ENCODE measurements at regions not wholly inside any gene's neighbourhood (a gene's known extent, or its start where the extent isn't known, plus 50 kb on each side); places are given as distances from the start of the nearest gene placed in this dataset.

DNA sequence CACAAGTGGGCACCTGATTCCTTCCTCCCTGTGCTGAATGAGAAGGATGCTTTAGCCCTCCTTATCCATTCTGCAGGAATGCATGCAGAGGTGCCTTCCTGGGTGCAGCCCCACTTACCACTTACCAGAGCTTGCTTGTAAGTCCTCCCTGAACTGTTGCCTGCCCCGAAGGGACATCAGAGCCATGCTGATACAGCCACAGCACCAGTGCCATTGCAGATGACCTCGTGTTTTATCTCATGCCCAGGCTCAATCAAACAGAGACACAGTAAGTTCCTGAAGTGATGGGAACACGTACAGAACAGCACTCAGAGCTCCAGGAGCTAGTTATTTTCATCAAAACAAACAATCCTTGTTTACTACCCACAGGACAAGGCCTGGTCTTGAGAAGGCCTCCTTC is 81.9 kb downstream of the ATP1A1 start:
- 77% methylated on average over 3 of the region's 3 CpGs for WGBS

DNA sequence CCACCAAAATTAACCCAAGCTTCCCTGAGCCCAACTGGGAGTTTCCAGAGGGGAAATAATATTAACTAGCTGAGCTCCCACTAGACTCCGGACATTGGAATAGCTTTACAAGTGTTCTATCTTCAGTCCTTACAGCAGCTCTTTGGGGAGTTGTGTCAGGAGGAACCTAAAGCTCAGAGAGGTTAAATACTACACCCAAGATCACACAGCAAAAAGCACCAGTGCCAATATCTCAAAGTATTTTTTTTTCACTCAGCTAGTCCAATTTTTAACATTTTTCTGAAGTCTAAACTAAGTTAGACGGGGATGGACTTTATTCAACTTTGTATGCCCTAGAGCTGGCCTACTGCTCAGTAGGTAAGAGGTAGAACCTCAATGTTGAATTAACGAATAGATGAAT is 82.5 kb downstream of the ATP1A1 start:
- Histone ChIP-seq H3K27me3 (peaks cover 0 to 2% (median 0%) of the 10 kb centered on the region in 4 donors), H3K27ac (replicated peaks in 1 of 4) (no peak overlapping the region)
- intact Hi-C loops (cut with DNase I), result no loop called here

More for the DNA sequence above, 81.9 kb downstream of the ATP1A1 start:
- no peaks in the 10 kb centered on the region for H3K36me3 ChIP-seq
- H3K9me3 ChIP-seq, result no peaks in the 10 kb centered on the region
- TF ChIP-seq, protein P1, sequence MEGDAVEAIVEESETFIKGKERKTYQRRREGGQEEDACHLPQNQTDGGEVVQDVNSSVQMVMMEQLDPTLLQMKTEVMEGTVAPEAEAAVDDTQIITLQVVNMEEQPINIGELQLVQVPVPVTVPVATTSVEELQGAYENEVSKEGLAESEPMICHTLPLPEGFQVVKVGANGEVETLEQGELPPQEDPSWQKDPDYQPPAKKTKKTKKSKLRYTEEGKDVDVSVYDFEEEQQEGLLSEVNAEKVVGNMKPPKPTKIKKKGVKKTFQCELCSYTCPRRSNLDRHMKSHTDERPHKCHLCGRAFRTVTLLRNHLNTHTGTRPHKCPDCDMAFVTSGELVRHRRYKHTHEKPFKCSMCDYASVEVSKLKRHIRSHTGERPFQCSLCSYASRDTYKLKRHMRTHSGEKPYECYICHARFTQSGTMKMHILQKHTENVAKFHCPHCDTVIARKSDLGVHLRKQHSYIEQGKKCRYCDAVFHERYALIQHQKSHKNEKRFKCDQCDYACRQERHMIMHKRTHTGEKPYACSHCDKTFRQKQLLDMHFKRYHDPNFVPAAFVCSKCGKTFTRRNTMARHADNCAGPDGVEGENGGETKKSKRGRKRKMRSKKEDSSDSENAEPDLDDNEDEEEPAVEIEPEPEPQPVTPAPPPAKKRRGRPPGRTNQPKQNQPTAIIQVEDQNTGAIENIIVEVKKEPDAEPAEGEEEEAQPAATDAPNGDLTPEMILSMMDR (IDR thresholded peaks at IDR 0.05), result no peak
- TF ChIP-seq POLR2AphosphoS5 (IDR thresholded peaks at IDR 0.05) (no peak), EP300 (IDR thresholded peaks at IDR 0.05) (no peak), POLR2A (IDR thresholded peaks at IDR 0.05; ENCODE audit: low read depth) (no peak)
- H3K4me1 ChIP-seq, result no peaks in the 10 kb centered on the region
- no peak overlapping the region for H3K27ac ChIP-seq (replicated peaks in 1 of 4)
- H3K4me3 ChIP-seq, result no peak overlapping the region
- no peak for DNase-seq (ENCODE audit: extremely low spot score)
- no peaks in the 10 kb centered on the region for H3K27me3 ChIP-seq
- intact Hi-C loops (cut with DNase I), result no loop called here

DNA sequence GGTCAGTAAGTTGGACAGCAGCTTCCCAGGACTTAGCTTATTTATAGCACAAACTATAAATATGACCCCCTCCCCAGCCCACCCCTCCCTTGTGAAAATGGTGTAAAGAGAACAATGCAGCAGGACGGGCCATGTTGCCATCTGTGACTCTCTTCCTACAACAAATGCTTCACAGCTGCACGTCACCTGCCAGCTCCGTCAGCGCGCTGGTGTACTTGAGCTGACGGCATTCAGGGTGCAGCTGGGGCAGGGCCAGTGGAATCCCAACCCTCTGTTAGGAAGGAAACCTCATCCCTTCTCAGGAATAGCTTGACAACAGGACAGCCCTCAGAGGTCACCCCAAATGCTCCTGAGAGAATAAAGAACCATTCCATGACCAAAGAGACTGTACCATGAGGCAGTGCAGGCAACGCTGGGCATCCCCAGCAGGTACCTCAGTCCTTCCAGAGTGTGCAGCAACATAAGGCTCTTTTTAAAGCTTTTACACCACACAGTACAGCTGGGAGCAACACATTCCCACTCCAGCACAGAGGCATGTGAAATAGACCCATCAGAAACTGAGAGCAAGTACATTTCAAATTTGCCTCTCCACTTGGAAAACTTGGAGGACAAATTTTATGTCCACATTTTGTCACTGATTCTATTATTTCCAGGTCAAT is 85.0 kb downstream of the ATP1A1 start:
- H3K27ac ChIP-seq (replicated peaks in 1 of 4), result no peak overlapping the region
- H3K36me3 ChIP-seq, result no peaks in the 10 kb centered on the region
- TF ChIP-seq EP300 (IDR thresholded peaks at IDR 0.05), result no peak
- TF ChIP-seq, protein P1 (IDR thresholded peaks at IDR 0.05), result no peak
- TF ChIP-seq POLR2AphosphoS5 (IDR thresholded peaks at IDR 0.05), result no peak
- no peak for TF ChIP-seq POLR2A (IDR thresholded peaks at IDR 0.05; ENCODE audit: low read depth)
- no peaks in the 10 kb centered on the region for H3K9me3 ChIP-seq
- H3K4me1 ChIP-seq, result no peaks in the 10 kb centered on the region
- intact Hi-C loops (cut with DNase I), result no loop called here
- no peak overlapping the region for H3K4me3 ChIP-seq
- peaks cover 0 to 8% (median 0%) of the 10 kb centered on the region in 4 donors for H3K27me3 ChIP-seq
- WGBS, result 68% methylated on average over 7 of the region's 7 CpGs
- DNase-seq (ENCODE audit: extremely low spot score), result peak; percentile 72

More for the DNA sequence above, 82.5 kb downstream of the ATP1A1 start:
- Histone ChIP-seq H3K4me3 (no peak overlapping the region), H3K4me1 (no peaks in the 10 kb centered on the region), H3K36me3 (no peaks in the 10 kb centered on the region), H3K9me3 (no peaks in the 10 kb centered on the region)
- no peak for DNase-seq (ENCODE audit: extremely low spot score)
- WGBS, result 83% methylated on average over 3 of the region's 3 CpGs
- TF ChIP-seq POLR2AphosphoS5 (IDR thresholded peaks at IDR 0.05) (no peak), POLR2A (IDR thresholded peaks at IDR 0.05; ENCODE audit: low read depth) (no peak), EP300 (IDR thresholded peaks at IDR 0.05) (no peak)
- TF ChIP-seq, protein P1 (IDR thresholded peaks at IDR 0.05), result no peak

DNA sequence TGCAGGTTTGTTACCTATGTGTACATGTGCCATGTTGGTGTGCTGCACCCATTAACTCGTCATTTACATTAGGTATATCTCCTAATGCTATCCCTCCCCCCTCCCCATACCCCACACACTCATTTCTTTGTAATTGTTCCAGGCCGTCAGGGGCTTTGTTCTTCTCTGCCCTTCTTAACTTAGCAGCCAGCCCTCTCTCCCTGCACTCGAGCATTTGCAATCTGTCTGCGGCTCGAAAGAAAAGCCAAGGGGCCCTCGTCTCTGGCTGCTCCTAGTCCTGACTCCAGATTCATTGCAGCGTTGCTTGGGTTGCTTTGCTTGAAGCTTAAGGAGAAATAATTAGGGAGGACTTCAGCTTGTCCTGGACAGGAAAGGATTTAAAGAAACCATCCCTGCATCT is 85.7 kb downstream of the ATP1A1 start:
- no peak overlapping the region for H3K27ac ChIP-seq (replicated peaks in 1 of 4)
- H3K27me3 ChIP-seq, result peaks cover 0 to 8% (median 0%) of the 10 kb centered on the region in 4 donors
- 71% methylated on average over 6 of the region's 7 CpGs for WGBS
- intact Hi-C loops (cut with DNase I), result no loop called here
- H3K9me3 ChIP-seq, result no peaks in the 10 kb centered on the region
- no peak overlapping the region for H3K4me3 ChIP-seq
- TF ChIP-seq POLR2A (IDR thresholded peaks at IDR 0.05; ENCODE audit: low read depth) (no peak), POLR2AphosphoS5 (IDR thresholded peaks at IDR 0.05) (no peak), EP300 (IDR thresholded peaks at IDR 0.05) (no peak)
- TF ChIP-seq, protein P1 (IDR thresholded peaks at IDR 0.05), result no peak
- no peaks in the 10 kb centered on the region for H3K4me1 ChIP-seq
- no peaks in the 10 kb centered on the region for H3K36me3 ChIP-seq
- peak; percentile 31 for DNase-seq (ENCODE audit: extremely low spot score)

DNA sequence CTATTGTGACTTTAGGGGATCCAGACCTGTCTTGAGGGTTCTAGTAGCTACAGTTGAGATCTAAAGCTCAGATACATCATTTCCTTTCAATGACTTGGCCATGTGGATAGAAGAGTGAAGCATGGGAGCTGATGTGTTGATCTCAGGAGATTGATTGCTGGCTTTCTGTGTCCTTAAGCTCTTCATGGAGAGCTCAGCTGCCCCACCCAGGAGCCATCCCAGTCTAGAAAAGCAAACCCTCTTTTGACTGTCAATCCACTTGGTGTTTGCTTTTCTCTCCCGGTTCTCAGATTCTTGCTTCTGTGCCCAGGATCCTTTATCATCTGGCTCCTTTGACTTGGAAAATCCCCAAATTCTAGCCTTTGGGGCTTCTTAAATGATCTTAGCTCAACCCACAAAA is 87.2 kb downstream of the ATP1A1 start:
- H3K4me3 ChIP-seq, result no peak overlapping the region
- peaks cover 0 to 8% (median 0%) of the 10 kb centered on the region in 4 donors for H3K27me3 ChIP-seq
- DNase-seq (ENCODE audit: extremely low spot score), result peak; percentile 60
- H3K36me3 ChIP-seq, result no peaks in the 10 kb centered on the region
- no peaks in the 10 kb centered on the region for H3K9me3 ChIP-seq
- no peaks in the 10 kb centered on the region for H3K4me1 ChIP-seq
- TF ChIP-seq, protein P1 (IDR thresholded peaks at IDR 0.05), result no peak
- TF ChIP-seq POLR2A (IDR thresholded peaks at IDR 0.05; ENCODE audit: low read depth), result no peak
- TF ChIP-seq POLR2AphosphoS5 (IDR thresholded peaks at IDR 0.05), result no peak
- TF ChIP-seq EP300 (IDR thresholded peaks at IDR 0.05), result no peak
- intact Hi-C loops (cut with DNase I), result no loop called here
- 33% methylated on average over 1 of the region's 1 CpG for WGBS
- no peak overlapping the region for H3K27ac ChIP-seq (replicated peaks in 1 of 4)

All from esophagus muscularis mucosa (tissue), 4 donors.